ENCODE measurements at regions not wholly inside any gene's neighbourhood (a gene's known extent, or its start where the extent isn't known, plus 50 kb on each side); places are given as distances from the start of the nearest gene placed in this dataset.
"Not testable (repeated sequence)": the region's sequence is repeated elsewhere in the genome, so short reads cannot be mapped to it uniquely, and the experiment has no call there.

DNA sequence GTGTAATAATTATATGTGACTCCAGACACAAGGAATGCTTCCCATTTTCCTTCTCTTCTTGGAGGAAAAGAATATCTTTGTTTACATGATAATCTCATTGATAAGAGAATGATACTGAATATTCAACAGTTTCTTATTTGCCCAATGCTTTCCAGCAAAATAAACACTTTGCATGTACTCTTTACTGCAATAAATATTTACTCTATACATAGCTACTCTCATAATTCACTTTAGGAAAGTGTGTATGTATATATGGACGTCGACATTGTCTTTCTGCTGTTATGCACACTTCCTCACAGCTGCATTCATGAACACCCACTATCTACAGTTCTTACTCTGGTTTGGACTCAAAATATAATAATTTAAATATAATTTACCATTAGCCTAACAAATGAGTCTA is 617.4 kb upstream of the CDH10 start:
- DNase-seq (ENCODE audit: low read depth), result no peak
- TF ChIP-seq CTCF (IDR thresholded peaks at IDR 0.05; ENCODE audit: control insufficient read depth, extremely low read depth, insufficient read depth), result no peak
- H3K4me3 ChIP-seq (ENCODE audit: low read depth, low read length), result no peak overlapping the region

DNA sequence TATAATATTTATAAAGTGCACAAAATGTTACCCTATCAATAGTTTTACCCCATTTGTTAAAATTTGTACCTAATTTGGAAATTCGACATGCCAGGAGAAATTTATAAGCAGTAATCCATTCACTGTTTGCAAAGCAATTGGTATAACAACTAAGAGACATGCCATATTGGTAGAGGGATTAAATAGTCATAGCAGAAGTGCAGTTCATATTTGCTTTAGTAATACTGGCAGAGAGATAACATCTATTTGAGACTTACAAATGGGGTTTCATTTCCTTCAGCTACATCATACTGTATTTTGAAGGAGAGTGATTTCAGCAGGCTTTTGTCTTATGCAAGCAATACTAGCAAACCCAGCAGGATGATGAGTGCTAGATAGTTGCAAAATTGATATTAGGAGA is 610.4 kb upstream of the CDH10 start:
- TF ChIP-seq CTCF (IDR thresholded peaks at IDR 0.05; ENCODE audit: control insufficient read depth, extremely low read depth, insufficient read depth), result no peak
- H3K4me3 ChIP-seq (ENCODE audit: low read depth, low read length), result no peak overlapping the region
- peak; percentile 18 for DNase-seq (ENCODE audit: low read depth)

- H3K4me3 ChIP-seq (ENCODE audit: low read depth, low read length), result no peak overlapping the region
- TF ChIP-seq CTCF (IDR thresholded peaks at IDR 0.05; ENCODE audit: control insufficient read depth, extremely low read depth, insufficient read depth), result no peak
- DNase-seq (ENCODE audit: low read depth), result no peak
Observed at GRCh38 chr5:25241981-25242380, 597.2 kb upstream of the CDH10 start.

DNA sequence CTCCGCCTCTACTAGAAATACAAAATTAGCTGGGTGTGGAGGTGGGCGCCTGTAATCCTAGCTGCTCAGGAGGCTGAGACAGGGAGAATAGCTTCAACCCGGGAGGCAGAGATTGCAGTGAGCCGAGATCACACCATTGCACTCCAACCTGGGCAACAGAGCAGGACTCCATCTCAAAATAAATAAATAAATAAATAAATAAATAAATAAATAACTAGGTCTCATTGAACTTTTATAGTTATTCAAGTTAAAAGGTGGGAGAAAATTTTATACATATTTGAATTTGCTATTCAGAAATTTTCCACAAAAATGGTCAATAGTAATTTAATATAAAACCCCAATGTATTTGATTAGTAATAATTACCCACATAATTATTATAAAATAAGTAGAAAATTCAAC is 593.9 kb upstream of the CDH10 start:
- not testable (repeated sequence) for DNase-seq (ENCODE audit: low read depth); H3K4me3 ChIP-seq (ENCODE audit: low read depth, low read length)

- TF ChIP-seq CTCF (IDR thresholded peaks at IDR 0.05; ENCODE audit: control insufficient read depth, extremely low read depth, insufficient read depth), result no peak
Observed at GRCh38 chr5:25224316-25224982, 579.7 kb upstream of the CDH10 start.

GRCh38 chr5:25199902-25200301 is 555.1 kb upstream of the CDH10 start:
- not testable (repeated sequence) for DNase-seq (ENCODE audit: low read depth)

More at GRCh38 chr5:25224316-25224982, 579.7 kb upstream of the CDH10 start:
- H3K4me3 ChIP-seq (ENCODE audit: low read depth, low read length), result no peak overlapping the region
- no peak for DNase-seq (ENCODE audit: low read depth)

DNA sequence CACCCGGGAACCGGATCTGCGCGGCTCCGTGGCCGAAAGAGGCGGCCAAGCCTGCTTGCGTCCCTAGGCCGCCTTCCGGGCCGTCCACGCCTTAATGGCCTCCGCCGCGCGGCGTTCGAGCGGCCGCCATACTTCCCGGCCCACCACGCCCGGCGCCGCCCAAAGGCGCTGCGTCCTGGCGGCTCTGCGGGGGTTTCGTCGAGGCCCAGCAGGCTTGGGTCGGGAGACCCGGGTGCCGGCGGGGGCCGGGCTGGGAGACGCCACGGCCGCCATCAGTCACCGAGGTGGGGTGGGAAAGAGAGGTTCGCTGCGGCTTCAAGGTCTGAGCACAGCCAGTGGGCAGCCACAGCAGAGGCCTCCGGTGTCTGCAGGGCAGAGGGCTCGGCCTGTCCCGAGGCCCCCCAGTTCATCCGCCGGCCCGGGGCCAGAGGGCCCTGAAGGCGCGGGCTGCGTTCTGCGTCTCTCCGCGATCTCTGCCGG is 545.8 kb upstream of the CDH10 start:
- TF ChIP-seq CTCF (IDR thresholded peaks at IDR 0.05; ENCODE audit: control insufficient read depth, extremely low read depth, insufficient read depth), result no peak
- H3K4me3 ChIP-seq (ENCODE audit: low read depth, low read length), result no peak overlapping the region
- DNase-seq (ENCODE audit: low read depth), result no peak

More at GRCh38 chr5:25199902-25200301, 555.1 kb upstream of the CDH10 start:
- H3K4me3 ChIP-seq (ENCODE audit: low read depth, low read length), result not testable (repeated sequence)

- DNase-seq (ENCODE audit: low read depth), result no peak
- no peak for TF ChIP-seq CTCF (IDR thresholded peaks at IDR 0.05; ENCODE audit: control insufficient read depth, extremely low read depth, insufficient read depth)
- H3K4me3 ChIP-seq (ENCODE audit: low read depth, low read length), result no peak overlapping the region
Observed at GRCh38 chr5:25181249-25181648, 536.5 kb upstream of the CDH10 start.

GRCh38 chr5:25162616-25163015 is 517.8 kb upstream of the CDH10 start:
- not testable (repeated sequence) for H3K4me3 ChIP-seq (ENCODE audit: low read depth, low read length); DNase-seq (ENCODE audit: low read depth)

Measured in LNCaP clone FGC (cell line).